Inflammatory macrophage treated with lipopolysaccharide for 1 hour (primary cell): ENCODE measurements at regions not wholly inside any gene's neighbourhood (a gene's known extent, or its start where the extent isn't known, plus 50 kb on each side); places are given as distances from the start of the nearest gene placed in this dataset.

ENCODE experiments used
- DNase-seq, 2 donors: peaks; one replicate each; pipeline ENCODE4 v3.0.0-alpha.2; 2020 to 2022

GRCh38 chr10:2300231-2300630 is 562.9 kb upstream of the ADARB2 start:
- no peak for DNase-seq

GRCh38 chr10:2296179-2296891 is 559.0 kb upstream of the ADARB2 start:
- no peak for DNase-seq

- no peak for DNase-seq
Measured at GRCh38 chr10:2294739-2295138, 557.4 kb upstream of the ADARB2 start.

- DNase-seq = no peak
Measured at GRCh38 chr10:2284071-2284470, 546.7 kb upstream of the ADARB2 start.

GRCh38 chr10:2282202-2282601 is 544.9 kb upstream of the ADARB2 start:
- DNase-seq = no peak

GRCh38 chr10:2280713-2281300 is 543.5 kb upstream of the ADARB2 start:
- DNase-seq = no peak

GRCh38 chr10:2279711-2280110 is 542.4 kb upstream of the ADARB2 start:
- no peak for DNase-seq

GRCh38 chr10:2278363-2278762 is 541.0 kb upstream of the ADARB2 start:
- DNase-seq = no peak

GRCh38 chr10:2263561-2263960 is 526.2 kb upstream of the ADARB2 start:
- DNase-seq = no peak

GRCh38 chr10:2262878-2263277 is 525.6 kb upstream of the ADARB2 start:
- DNase-seq = no peak

GRCh38 chr10:2262333-2262732 is 525.0 kb upstream of the ADARB2 start:
- DNase-seq = no peak

GRCh38 chr10:2256241-2256640 is 518.9 kb upstream of the ADARB2 start:
- DNase-seq = no peak

- no peak for DNase-seq
Measured at GRCh38 chr10:2252096-2252495, 514.8 kb upstream of the ADARB2 start.

GRCh38 chr10:2251631-2252030 is 514.3 kb upstream of the ADARB2 start:
- DNase-seq = no peak

GRCh38 chr10:2246747-2247146 is 509.4 kb upstream of the ADARB2 start:
- no peak for DNase-seq

- DNase-seq = no peak
Measured at GRCh38 chr10:2245580-2245979, 508.3 kb upstream of the ADARB2 start.

GRCh38 chr10:2244471-2244870 is 507.1 kb upstream of the ADARB2 start:
- DNase-seq = no peak

GRCh38 chr10:2236876-2237275 is 499.6 kb upstream of the ADARB2 start:
- no peak for DNase-seq

- no peak for DNase-seq
Measured at GRCh38 chr10:2232479-2232878, 495.2 kb upstream of the ADARB2 start.

- no peak for DNase-seq
Measured at GRCh38 chr10:2230478-2230877, 493.2 kb upstream of the ADARB2 start.

GRCh38 chr10:2228320-2228901 is 491.1 kb upstream of the ADARB2 start:
- no peak for DNase-seq

GRCh38 chr10:2225609-2226008 is 488.3 kb upstream of the ADARB2 start:
- DNase-seq = no peak

- DNase-seq = no peak
Measured at GRCh38 chr10:2223548-2224320, 486.4 kb upstream of the ADARB2 start.

- DNase-seq = no peak
Measured at GRCh38 chr10:2222631-2223030, 485.3 kb upstream of the ADARB2 start.
